Left hindlimb (tissue), 1 donor: ENCODE measurements at regions not wholly inside any gene's neighbourhood (a gene's known extent, or its start where the extent isn't known, plus 50 kb on each side); places are given as distances from the start of the nearest gene placed in this dataset.

Experiments used
- DNase-seq: peaks from one replicate; pipeline ENCODE4 v3.0.0-alpha.2; 2018

DNA sequence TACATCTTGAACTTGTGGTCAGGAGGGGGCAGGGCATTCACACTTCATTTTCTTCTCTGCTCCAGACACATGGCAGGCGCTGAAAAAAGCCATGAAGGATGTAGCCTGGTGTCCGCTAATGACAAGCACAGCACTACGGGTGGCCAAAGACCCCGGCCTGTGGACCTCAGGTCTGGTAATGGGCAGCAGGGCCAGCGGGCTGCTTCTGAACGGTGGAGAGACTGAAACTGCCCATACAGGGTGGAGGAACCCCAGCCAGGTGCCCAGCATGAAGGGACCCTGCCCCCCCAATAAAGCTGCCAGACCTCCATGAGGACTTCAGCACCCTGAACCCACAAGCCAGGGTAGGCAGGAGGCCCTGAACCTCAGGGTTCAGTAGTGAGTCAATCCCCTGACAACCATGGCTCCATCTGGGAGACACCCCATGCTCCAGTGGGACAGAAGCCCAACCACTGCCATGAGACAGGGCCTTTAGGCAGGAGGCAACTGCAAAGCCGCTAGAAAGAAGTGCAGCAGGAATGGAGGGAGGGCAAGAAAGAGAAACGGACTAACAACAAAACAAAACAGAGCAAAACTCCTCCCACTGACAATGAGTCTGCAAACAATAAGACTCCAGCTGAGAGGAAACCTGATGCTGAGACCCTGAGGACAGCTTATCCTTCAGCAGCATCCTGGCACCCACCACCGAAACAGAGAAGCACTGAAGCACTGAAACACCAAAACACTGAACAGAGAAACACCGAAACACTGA lies 140.2 kb upstream of the PPP2R2D start:
- DNase-seq: no peak

DNA sequence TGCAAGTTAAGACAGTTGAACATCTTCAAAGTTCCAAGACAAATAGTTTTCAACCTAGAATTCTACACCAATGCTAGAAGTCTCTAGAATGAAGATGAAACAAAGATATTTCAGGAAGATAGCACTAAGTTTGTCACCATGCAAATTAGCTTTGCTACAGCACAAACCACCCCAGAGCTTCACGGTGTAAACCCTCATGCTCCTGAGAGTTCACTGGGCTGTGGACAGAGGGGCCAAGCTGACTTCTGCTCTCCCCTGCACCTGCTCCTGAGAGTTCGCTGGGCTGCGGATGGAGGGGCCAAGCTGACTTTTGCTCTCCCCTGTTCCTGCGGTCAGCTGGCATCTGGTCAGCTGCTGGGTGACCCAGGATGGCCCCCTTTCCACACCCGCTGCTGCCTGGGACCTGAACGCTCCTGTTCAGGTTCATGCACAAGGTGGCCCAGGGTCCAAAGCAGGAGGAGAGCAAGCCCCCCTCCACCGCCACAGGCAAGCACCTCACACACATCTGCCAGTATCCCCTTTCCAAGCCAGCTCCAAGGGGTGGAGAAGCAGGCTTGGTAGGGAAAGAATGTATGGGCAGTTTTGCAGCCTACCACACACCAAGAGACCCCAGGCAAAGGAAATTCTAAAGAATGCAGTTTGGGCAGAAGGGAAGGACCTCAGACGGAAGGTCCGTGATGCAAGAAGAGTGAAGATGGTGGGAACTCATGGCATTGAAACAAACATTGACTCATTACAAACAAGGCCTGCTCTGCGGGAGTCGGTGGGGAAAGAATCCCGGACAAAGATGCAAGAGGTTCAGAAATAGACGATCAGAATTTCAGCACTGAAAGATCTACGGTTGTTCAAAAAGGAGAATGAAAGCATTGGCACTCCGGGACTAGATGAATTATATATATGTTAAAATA lies 137.8 kb upstream of the PPP2R2D start:
- no peak for DNase-seq

DNA sequence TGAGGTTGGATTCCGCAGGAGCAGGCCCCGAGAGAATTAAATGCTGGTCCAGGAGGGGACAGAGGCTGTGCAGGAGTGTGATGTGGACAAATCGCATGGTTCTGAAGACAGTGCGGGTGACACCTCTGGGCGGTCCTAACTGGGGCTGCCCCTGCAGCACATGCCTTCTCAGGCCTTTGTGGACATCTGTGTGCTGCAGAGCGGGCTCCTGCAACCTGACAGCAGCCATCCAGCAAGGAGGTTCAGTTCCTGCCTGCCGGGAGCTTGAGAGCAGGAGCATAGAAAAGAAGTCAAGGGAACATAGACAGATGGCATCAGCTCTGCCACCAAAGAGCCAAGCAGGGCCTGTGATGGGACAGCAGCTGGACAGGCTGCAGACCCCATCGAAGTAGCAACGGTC lies 135.9 kb upstream of the PPP2R2D start:
- no peak for DNase-seq

DNA sequence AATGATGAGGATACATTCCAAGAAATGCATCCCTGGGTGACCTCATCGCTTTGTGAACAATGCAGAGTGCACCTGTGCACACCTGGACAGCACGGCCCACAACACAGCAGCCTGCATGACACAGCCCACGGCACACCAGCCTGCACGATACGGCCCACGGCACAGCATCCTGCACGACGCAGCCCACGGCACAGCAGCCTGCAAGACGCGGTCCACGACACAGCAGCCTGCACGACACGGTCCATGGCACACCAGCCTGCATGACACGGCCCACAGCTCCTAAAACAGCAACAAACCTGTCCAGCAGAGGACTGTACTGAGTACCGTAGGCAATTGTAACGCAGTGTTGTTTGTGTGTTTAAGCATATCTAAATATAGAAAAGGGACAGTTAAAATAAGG lies 134.7 kb upstream of the PPP2R2D start:
- no peak for DNase-seq

DNA sequence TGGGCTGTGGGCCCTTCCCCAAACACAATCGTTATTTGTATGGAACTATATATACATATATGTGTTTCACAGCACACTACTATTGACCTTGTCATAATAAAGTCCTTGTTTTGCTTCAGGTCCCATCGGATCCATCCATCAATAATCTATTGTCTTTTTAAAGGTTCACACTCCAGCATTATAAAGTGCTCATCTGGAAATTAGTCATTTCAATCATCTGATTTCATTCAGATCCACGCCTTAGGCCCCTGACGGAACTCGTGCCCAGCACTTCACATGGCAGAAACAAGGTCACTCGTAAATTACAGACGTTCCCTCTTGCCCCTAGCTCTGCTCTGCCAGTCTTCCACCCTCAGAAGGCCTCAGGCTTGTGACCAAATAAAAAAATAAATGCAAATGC lies 133.1 kb upstream of the PPP2R2D start:
- DNase-seq: no peak

DNA sequence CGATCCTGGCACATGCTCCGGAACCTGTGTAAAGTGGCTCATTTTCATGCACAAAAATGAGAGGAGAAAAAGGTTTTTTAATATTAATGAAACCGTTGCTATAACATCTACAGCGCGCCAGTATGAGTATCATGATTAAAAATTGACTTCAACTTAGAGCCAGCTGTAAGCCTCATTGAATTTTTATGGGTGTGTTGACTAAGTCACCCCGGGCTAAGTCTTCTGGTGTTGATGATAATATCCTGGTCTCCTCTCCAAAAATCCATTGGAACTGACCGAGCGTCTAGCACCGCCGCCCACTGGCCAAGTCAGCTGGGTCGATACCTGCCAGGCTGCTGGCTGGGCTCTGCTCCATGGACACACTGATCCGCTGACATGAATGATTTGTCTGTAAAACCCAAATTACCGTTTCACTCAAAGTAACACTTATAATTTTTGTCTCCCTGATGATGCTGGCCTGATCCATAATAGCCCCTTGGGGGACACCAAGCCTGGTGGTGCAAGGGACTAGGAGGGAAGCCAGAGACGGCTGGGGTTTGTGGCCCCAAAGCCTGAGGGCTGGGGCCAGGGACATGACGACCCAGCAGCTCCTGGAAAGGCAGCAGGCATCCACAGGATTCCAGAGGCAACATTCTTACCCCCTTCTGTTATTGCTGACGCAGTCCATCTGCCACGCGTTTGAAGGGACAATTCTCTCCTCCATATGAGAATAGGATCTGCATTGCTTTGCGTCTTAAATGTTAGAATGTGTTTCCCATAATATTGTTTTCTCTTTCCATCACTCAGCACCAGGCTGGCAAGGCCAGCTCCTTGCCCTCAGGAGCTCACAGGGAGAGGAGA lies 131.0 kb upstream of the PPP2R2D start:
- no peak for DNase-seq

DNA sequence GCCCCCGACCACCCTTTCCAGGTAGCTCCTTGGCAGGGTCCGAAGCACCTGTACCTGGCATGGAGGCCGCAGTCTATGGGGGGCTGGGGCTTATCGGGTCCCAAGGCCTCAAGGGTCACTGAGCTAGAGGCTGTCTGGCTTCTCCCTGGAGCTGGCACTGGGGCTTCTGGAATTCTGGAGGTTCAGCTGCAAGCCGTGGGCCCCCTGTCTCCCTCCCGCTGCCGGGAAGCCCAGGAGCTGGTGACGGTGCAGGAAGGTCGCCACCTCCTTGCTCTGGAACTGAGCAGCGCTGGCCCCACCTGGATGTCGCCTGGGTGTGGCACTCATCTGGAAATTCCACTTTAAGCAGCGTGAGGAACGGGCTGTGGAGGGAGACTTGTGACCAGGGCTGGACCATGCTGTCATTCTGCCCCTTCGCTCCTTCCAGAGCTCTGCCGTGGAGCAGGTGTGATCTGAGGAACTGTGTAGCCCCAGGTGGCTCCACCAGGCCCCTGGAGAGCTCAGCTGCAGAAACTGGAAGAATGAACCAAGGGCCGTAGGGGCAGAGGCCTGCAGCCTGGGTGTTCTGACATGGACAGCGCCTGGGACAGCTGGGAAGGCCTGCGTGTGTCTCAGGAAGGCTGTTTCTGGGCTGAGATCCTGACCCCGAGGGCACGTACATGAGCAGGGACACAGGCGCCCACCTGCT lies 129.7 kb upstream of the PPP2R2D start:
- DNase-seq: no peak

DNA sequence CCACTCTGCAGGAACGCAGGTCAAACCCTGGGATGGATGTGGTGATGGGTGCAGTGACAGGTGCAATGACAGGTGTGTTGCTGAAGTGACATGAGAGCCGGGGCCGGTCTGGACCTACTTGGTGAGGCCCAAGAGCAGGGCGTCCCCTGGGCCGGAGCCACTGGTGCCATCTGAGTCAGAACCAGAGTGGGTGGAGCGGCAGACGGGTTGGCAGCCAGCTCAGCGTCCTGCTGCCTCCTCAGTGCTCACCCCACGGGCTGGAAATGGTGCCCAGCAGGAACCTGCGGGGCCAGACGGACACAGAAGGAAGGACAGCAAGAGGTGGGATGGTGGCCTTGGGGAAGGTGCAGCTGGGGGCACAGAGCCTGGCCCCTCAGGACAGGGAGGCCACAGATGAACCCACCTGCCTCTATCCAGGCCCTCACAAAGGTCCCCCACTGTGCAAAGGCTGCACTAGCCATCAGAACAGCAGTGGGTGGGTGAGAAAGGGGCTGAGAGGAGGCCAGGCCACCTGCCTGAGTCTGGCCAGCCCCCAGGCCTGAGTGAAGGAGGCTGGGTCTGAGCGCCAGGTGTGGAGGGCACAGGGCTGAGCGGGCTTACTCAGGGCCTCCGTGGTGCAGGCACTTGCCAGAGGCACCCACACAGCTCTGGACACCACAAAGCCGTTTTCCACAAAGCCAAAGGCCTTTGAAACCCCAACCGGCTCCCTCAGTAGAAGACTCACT lies 129.0 kb upstream of the PPP2R2D start:
- no peak for DNase-seq

DNA sequence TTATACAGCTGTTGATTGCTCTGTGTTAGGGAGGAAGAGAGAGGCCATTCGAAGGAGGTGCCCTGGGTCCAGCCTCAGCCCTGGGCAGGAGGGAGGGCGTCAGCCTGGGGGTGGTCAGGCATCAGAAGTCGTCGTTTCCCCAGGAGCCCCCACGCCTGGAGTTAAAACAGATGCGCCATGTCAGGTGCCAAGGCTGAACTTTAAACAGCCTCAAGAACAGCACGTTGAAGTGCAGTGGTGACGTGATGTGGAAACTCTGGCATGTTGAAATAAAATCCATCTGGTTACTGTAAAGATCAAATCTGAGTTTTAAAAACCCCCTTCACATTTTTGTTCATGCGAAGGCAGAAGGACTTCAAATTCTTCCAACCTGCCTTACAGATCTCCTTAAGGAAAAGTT lies 128.4 kb upstream of the PPP2R2D start:
- DNase-seq: no peak

DNA sequence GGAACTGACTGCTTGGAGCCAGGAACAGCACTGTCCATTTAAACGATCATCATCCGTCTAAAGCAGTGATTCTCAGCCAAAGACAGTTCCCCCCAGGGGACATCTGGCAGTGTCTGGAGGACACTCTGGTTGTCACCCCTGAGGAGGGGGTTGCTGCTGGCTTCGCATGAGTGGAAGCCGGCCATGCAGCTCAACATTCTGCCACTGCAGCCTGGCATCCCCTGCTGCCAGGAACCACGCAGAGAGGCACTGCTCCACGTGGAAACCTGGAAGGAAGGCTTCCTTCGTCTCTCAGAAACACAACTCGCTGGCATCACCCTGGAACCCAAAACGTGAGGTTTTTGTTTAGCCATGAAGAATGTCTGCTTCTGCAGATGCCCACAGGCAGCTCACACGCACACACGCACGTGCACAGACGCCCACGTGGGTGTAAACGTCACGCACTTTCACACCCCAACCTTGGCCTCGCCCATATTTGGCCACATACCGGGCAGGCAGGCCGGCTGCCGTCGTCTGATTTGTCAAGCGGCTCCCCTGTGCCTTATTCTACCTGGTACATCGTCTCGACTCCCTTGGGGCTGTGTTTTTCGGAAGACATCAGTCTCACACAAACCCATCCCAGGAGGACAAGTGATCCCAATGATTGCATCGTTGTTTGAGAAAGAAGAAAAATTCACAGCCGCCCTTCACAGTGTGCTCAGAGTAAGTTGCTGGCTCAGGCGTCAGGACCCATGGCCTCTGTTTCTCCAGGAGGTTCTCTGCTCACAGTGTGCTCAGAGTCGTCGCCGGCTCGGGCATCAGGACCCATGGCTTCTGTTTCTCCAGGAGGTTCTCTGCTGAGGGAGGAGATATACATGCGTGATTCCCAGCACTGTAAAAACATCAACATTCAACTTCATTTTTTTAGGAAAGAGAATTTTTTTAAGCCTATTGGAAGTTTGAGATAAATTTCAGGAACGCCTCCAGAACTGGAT lies 127.2 kb upstream of the PPP2R2D start:
- no peak for DNase-seq

DNA sequence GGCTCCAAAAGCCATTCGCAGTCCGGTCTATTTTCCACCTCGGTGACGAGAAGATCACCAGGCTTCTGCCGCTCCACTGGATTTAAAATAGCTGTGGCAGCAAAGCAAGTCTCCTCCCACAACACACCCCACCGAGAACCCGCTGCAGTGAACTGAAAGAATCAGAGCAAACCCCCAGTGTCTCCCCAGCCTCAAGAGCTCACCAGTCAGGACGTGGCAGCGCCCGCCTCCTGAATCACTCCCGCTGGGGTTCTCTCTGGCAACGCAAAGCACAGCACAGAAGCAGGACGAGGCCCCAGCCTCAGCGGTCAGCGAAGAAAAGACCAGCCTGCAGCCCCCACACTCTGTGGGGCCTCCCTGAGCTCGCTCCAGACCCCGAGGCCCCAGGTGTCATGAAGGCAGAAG lies 126.1 kb upstream of the PPP2R2D start:
- no peak for DNase-seq

DNA sequence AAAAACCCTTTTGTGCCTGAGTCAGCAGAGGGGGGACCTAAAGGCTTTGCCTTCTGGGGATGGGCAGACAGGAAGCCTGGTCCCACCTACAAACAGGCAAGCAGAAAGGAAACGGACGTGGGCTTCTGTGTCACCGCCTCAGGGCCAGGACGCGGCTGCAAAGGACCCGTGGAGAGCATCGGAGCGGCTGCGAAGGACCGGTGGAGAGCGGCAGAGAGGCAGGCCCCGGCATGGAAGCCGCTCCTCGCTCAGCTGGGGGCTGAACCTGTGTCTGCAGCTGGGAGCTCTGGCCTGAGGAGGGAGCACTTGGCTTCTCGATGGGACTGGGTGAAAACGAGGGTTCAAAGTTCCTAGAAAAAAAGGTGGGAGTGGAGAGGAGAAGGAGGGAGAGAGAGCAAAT lies 125.4 kb upstream of the PPP2R2D start:
- DNase-seq: no peak

DNA sequence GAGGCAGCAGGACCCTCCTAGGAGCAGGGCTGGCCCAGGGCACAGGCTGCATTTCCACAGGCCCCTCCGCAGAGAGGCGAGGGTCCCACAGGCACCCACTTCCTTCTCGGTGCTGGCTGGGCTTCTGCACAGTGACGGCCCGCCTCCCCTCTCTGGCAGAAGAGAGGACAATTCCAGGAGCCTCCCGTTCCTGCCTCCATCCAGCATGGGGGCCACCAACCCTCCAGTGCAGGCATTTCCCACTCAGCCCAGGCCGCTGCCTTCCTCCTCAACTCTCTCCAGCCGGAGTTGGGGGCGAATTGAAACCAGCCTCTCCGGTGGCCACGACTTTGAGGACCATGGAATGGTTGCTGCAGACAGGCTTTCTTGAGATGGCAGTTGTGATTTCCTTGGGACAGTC lies 125.0 kb upstream of the PPP2R2D start:
- no peak for DNase-seq

DNA sequence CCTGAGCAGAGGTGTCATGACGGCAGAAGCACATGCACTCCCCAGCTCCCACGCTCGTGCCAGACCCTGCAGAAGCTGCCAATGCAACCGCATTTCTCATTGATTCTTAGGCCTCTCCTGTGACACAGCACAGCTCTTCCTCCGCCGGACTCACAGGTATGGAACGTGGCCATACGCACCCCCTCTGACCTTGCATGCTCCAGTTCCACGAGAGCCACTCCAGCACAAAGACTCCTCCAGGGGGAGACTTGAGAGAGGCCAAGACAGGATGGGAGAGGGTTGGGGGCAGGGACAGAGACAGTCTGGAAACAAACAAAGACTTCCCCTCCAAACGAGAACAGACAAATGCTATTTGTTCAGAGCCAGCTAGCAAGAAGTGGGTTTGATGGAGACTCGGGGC lies 124.3 kb upstream of the PPP2R2D start:
- DNase-seq: no peak

DNA sequence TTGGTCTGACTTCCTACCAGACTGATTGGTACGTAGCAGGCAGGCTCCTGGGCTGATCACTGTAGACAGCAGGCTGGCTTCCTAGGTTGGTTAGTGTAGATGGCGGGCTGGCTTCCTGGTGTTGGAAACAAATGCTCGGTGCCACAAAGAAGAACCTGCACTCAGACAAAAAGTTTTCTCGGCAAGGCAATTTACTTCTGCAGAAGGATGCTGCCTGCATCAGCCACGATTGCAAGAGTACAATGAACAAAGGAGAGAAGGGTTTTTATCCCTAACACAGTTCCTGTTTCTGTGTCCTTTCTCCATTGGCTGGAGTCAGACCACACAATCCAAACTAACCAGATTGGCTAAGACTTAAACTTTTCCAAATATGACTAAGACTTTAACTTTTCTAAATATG lies 123.6 kb upstream of the PPP2R2D start:
- no peak for DNase-seq

DNA sequence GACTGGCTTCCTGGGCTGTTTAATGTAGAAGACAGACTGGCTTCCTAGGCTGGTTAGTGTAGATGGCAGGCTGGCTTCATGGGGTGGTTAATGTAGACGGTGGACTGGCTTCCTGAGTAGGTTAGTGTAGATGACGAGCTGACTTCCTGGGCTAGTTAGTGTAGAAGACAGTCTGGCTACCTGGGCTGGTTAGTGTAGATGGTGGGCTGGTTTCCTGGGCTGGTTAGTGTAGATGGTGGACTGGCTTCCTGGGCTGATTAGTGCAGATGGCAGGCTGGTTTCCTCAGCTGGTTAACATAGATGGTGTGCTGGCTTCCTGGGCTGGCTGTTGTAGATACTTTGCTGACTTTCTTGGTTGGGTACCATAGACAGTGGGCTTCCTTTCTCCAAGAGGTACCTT lies 122.9 kb upstream of the PPP2R2D start:
- DNase-seq: no peak

DNA sequence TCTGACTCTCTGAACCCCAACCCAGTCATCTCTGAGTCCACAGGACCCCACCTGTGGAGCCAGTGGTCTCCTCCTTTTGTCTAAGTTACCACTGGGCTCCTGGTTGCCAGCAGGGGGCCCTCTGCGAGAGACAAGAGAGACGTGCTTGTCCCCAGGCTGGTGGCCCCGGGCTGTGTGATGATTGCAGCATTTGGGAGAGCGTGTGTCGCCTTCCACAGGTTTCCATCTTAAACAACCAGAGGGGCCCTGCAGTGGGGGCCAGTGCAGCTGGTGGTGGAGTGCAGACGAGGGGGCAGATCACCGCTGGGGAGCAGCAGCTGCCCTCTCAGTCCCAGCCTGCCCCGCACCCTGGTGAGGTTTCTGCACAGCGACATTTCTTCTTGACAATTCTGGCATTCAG lies 122.4 kb upstream of the PPP2R2D start:
- no peak for DNase-seq

DNA sequence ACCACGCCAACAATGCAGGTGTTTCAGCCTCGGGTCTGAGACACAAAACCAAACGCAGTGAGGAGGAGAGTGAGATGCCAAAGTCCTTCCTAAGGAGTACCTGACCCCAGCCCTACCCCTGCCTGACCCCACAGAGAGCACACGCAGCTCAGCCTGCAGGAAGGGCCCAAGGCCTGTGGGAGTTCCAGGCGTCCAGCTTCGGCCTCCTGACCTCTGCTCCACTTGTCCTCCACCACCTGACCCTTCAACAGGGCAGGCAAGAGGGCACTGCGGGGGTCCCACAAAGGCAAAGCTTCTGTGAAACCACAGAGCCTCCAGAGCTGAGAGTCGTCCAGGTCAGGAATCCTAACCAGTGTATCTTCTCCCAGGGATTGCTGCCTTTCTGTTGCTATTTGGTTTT lies 122.0 kb upstream of the PPP2R2D start:
- DNase-seq: no peak

DNA sequence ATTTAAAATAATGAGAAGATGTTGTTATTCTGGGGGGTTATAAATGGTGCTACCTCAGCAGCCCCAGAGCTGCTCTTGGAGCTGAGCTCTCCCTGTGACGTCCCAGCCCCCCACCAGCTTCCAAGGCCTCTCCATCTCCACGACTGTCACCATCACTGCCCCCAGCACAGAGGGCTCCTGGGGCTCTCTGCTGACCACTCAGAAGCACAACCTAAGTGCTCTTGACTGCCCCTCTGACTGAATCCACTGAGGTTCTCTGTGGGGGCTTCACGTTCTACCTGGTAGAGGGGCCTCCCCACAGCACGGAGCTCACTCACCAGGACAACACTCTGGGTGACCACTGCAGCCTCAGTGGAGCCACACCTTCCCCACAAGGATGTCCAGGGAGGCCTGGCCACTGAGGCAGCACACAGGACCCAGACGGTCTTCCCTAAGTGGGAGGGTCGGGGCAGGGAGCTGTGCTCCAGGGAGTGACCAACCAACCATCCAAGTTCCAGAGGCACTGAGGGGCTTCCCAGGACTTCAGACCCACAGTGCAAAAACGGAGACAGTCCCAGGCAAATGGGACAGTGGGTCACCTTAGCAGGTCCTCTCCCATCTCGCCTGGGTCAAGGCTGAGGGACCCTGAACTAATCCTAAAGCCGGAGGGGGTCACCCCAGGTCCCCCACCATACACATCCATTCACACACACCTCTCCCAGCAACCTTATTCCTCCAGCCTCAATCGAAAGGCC lies 121.0 kb upstream of the PPP2R2D start:
- DNase-seq: no peak

DNA sequence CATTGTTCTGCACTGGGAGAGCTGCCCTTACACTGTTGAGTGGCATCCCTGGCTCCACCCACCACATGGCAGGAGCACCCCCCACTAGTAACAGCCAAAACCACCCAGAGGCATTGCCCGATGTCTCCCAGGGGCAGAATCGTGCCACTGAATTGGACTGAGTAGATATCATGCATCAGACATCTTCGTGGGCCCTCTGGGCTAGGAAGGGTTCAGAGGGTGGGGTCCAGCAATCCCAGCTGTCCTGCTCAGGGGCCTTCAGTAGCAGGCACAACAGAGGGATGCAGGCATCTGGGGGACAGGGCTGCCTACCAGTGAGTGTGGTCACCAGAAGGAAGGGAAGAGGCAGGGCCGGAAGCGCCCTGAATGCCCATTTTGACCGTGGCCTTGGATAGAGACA lies 119.7 kb upstream of the PPP2R2D start:
- no peak for DNase-seq
